ENCODE measurements at regions not wholly inside any gene's neighbourhood (a gene's known extent, or its start where the extent isn't known, plus 50 kb on each side); places are given as distances from the start of the nearest gene placed in this dataset.
"Not testable (repeated sequence)": the region's sequence is repeated elsewhere in the genome, so short reads cannot be mapped to it uniquely, and the experiment has no call there.

GRCh38 chr16:88331989-88332920 lies 50.5 kb upstream of the ZNF469 start:
- peak; percentile 87 for TF ChIP-seq FOS (IDR thresholded peaks at IDR 0.05; ENCODE audit: borderline replicate concordance, insufficient read depth, low read length)
- peak; percentile 64 for TF ChIP-seq POLR2AphosphoS5 (IDR thresholded peaks at IDR 0.05; ENCODE audit: insufficient read depth, low read depth, low read length)
- TF ChIP-seq EZH2 (IDR thresholded peaks at IDR 0.05; ENCODE audit: borderline replicate concordance, low read depth, low read length, severe bottlenecking), result no peak
- no peak for TF ChIP-seq MAX (IDR thresholded peaks at IDR 0.05; ENCODE audit: insufficient read depth, insufficient read length)
- peak; percentile 91 for TF ChIP-seq JUN (IDR thresholded peaks at IDR 0.05; ENCODE audit: borderline replicate concordance, insufficient read depth, insufficient read length, low read depth)
- Histone ChIP-seq H3K4me1 (ENCODE audit: control insufficient read depth, extremely low read depth, insufficient read depth, low read length) (peaks cover 17% of the 10 kb centered on the region), H3K4me3 (replicated peaks in 1 of 3; ENCODE audit: insufficient read depth in 1 of 3, low read depth in 1 of 3, low read length in 3 of 3) (no peak overlapping the region), H3K27ac (ENCODE audit: insufficient read depth, low read depth, low read length) (peak overlapping the region; percentile 97), H3K9ac (replicated peaks; ENCODE audit: extremely low read depth, insufficient read depth, low read length) (peak overlapping the region; percentile 31), H3K79me2 (ENCODE audit: control insufficient read depth, insufficient read depth, low read length) (no peaks in the 10 kb centered on the region), H4K20me1 (replicated peaks; ENCODE audit: control insufficient read depth, extremely low read depth, insufficient read depth, low read length) (no peaks in the 10 kb centered on the region), H3K36me3 (ENCODE audit: control insufficient read depth in 2 of 2, extremely low read depth in 1 of 2, insufficient read depth in 2 of 2, low read length in 2 of 2) (no peaks in the 10 kb centered on the region), H3K4me2 (ENCODE audit: insufficient read depth, low read length) (peak overlapping the region; percentile 35), H3K9me1 (replicated peaks; ENCODE audit: control insufficient read depth, extremely low read depth, insufficient read depth, low read length) (no peaks in the 10 kb centered on the region), H3K9me3 (replicated peaks; ENCODE audit: control insufficient read depth, insufficient read depth, low read length) (no peaks in the 10 kb centered on the region), H3K27me3 (ENCODE audit: control insufficient read depth in 2 of 2, insufficient read depth in 2 of 2, low read length in 2 of 2) (no peaks in the 10 kb centered on the region), H2AFZ (ENCODE audit: low read depth, low read length) (peak overlapping the region; percentile 2)
- BruUV-seq (replicated peaks), result no TSS peak
- intact Hi-C loops (cut with micrococcal nuclease), result loop anchor here (1.0 to 5.0 kb wide), 4 partner anchors 17 to 381 kb away; partner anchors contain the start of gene BANP
- FAIRE-seq (peak; percentile 85), DNase-seq (ENCODE audit: low read depth, low spot score) (peak; percentile 89)
- ChIA-PET CTCF (interaction anchor here (1.0 kb wide), 1 partner anchor 10 kb away, joined by 3 read pairs; no protein-coding TSS in a partner anchor), POLR2A (no interaction called here)
- dilution Hi-C loops (cut with MboI; ENCODE audit: extremely low pct_ligation_motif_present, low sequenced_read_pairs), result no loop called here

DNA sequence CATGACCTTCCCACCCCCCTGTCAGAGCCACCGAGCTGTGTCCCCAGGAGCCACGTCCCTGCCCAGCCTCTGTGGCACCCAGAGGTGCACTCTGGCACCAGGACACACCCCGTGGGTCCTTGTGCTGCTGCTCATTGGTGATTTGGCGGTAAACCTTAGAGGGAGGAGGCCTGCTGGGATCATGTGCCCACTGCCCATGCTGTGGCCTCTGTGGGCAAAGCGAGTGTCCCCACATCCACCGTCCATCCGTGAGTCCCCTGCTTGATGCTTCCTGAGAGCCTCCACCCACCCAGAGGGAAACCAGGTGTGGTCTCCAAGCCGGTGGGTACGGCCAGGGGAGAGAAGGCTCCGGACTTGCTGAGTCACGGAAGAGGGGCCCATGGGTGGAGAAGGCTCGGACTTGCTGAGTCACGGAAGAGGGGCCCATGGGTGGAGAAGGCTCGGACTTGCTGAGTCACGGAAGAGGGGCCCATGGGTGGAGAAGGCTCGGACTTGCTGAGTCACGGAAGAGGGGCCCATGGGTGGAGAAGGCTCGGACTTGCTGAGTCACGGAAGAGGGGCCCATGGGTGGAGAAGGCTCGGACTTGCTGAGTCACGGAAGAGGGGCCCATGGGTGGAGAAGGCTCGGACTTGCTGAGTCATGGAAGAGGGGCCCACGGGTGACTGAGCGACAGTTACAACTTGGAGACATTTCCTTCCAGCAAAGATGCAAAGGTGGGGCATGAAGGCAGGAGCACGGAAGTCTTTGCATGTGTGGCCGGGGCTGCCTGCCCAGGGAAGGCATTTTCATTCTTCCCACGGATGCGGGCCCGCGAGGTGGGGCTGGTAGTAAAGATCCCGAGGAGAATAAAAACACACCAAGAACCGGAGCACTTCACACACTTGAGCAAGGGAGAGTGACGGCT lies 49.6 kb upstream of the ZNF469 start:
- Histone ChIP-seq H2AFZ (ENCODE audit: low read depth, low read length) (peak overlapping the region; percentile 47), H3K9ac (replicated peaks; ENCODE audit: extremely low read depth, insufficient read depth, low read length) (peak overlapping the region; percentile 31), H3K4me1 (ENCODE audit: control insufficient read depth, extremely low read depth, insufficient read depth, low read length) (peaks cover 17% of the 10 kb centered on the region), H3K27ac (ENCODE audit: insufficient read depth, low read depth, low read length) (peak overlapping the region; percentile 97)
- intact Hi-C loops (cut with micrococcal nuclease), result loop anchor here (1.0 to 5.0 kb wide), 4 partner anchors 18 to 382 kb away; partner anchors contain the start of gene BANP
- H3K79me2 ChIP-seq (ENCODE audit: control insufficient read depth, insufficient read depth, low read length); BruUV-seq (replicated peaks); H3K9me1 ChIP-seq (replicated peaks; ENCODE audit: control insufficient read depth, extremely low read depth, insufficient read depth, low read length); H3K9me3 ChIP-seq (replicated peaks; ENCODE audit: control insufficient read depth, insufficient read depth, low read length); H3K4me2 ChIP-seq (ENCODE audit: insufficient read depth, low read length); dilution Hi-C loops (cut with MboI; ENCODE audit: extremely low pct_ligation_motif_present, low sequenced_read_pairs); CTCF ChIA-PET; POLR2A ChIA-PET; H3K27me3 ChIP-seq (ENCODE audit: control insufficient read depth in 2 of 2, insufficient read depth in 2 of 2, low read length in 2 of 2); FAIRE-seq; H4K20me1 ChIP-seq (replicated peaks; ENCODE audit: control insufficient read depth, extremely low read depth, insufficient read depth, low read length); H3K36me3 ChIP-seq (ENCODE audit: control insufficient read depth in 2 of 2, extremely low read depth in 1 of 2, insufficient read depth in 2 of 2, low read length in 2 of 2); H3K4me3 ChIP-seq (replicated peaks in 1 of 3; ENCODE audit: insufficient read depth in 1 of 3, low read depth in 1 of 3, low read length in 3 of 3): not testable (repeated sequence)
- peak; percentile 31 for DNase-seq (ENCODE audit: low read depth, low spot score)
